ENCODE measurements at regions not wholly inside any gene's neighbourhood (a gene's known extent, or its start where the extent isn't known, plus 50 kb on each side); places are given as distances from the start of the nearest gene placed in this dataset.

DNA sequence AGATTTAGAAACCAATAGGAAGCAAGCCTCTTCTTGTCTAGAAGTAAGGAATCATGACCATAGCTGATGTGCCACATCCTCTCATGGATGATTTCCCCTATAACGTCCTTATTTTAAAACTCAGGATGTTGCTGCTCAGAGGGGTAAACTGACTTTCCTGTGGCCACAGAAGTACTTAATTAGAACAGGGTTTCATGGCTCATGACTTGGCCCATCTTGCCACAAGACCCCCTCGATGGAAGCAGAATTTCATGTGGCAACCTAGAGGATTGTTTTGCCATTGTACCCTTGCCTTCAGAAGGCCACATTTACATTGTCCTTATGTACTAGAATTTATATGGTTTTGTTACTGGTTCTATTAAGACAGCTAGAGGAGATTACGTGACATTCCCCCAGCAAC, 173.5 kb upstream of the PELI2 start:
- H3K4me2 ChIP-seq, result no peak overlapping the region
- no peaks in the 10 kb centered on the region for H3K79me2 ChIP-seq (ENCODE audit: insufficient read depth, low read depth)
- H3K4me3 ChIP-seq (IDR thresholded peaks at IDR 0.05; ENCODE audit: insufficient read depth, low read depth, low read length), result no peak overlapping the region
- H4K20me1 ChIP-seq (ENCODE audit: insufficient read depth), result no peaks in the 10 kb centered on the region
- no peak overlapping the region for H3K9ac ChIP-seq
- no peaks in the 10 kb centered on the region for H3K4me1 ChIP-seq (ENCODE audit: low read depth, poor library complexity, severe bottlenecking)
- H2AFZ ChIP-seq (ENCODE audit: low read depth), result no peak overlapping the region
- H3K27me3 ChIP-seq (ENCODE audit: insufficient read depth, low read depth), result no peaks in the 10 kb centered on the region
- H3K36me3 ChIP-seq (ENCODE audit: insufficient read depth), result no peaks in the 10 kb centered on the region
- no peak overlapping the region for H3K27ac ChIP-seq
- TF ChIP-seq, protein P1, sequence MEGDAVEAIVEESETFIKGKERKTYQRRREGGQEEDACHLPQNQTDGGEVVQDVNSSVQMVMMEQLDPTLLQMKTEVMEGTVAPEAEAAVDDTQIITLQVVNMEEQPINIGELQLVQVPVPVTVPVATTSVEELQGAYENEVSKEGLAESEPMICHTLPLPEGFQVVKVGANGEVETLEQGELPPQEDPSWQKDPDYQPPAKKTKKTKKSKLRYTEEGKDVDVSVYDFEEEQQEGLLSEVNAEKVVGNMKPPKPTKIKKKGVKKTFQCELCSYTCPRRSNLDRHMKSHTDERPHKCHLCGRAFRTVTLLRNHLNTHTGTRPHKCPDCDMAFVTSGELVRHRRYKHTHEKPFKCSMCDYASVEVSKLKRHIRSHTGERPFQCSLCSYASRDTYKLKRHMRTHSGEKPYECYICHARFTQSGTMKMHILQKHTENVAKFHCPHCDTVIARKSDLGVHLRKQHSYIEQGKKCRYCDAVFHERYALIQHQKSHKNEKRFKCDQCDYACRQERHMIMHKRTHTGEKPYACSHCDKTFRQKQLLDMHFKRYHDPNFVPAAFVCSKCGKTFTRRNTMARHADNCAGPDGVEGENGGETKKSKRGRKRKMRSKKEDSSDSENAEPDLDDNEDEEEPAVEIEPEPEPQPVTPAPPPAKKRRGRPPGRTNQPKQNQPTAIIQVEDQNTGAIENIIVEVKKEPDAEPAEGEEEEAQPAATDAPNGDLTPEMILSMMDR (conservative IDR thresholded peaks at IDR 0.05; ENCODE audit: low read depth, low read length), result no peak

DNA sequence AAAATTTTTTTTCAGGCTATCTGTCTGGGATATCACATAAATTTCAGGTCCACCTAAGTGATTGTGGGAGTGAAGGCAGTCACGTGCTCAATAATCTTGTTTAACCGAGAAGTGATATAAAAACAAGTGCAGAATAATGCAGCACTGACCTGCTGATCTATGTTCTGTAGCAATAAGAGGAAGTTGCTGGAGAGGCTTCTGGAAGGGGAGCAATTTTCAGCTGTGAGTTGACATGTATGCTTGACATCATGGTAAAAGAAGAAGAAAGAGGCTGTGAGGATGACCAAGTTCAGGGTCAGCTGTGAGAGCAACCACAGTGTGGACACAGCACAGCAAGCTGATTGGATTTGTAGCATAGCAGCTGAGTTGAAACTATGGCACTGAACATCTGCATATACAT, 172.0 kb upstream of the PELI2 start:
- no peak overlapping the region for H3K27ac ChIP-seq
- no peak overlapping the region for H3K4me3 ChIP-seq (IDR thresholded peaks at IDR 0.05; ENCODE audit: insufficient read depth, low read depth, low read length)
- TF ChIP-seq, protein P1 (conservative IDR thresholded peaks at IDR 0.05; ENCODE audit: low read depth, low read length), result no peak
- no peaks in the 10 kb centered on the region for H3K4me1 ChIP-seq (ENCODE audit: low read depth, poor library complexity, severe bottlenecking)
- H4K20me1 ChIP-seq (ENCODE audit: insufficient read depth), result no peaks in the 10 kb centered on the region
- H3K4me2 ChIP-seq, result no peak overlapping the region
- no peaks in the 10 kb centered on the region for H3K36me3 ChIP-seq (ENCODE audit: insufficient read depth)
- H2AFZ ChIP-seq (ENCODE audit: low read depth), result no peak overlapping the region
- H3K9ac ChIP-seq, result no peak overlapping the region
- no peaks in the 10 kb centered on the region for H3K79me2 ChIP-seq (ENCODE audit: insufficient read depth, low read depth)
- no peaks in the 10 kb centered on the region for H3K27me3 ChIP-seq (ENCODE audit: insufficient read depth, low read depth)

DNA sequence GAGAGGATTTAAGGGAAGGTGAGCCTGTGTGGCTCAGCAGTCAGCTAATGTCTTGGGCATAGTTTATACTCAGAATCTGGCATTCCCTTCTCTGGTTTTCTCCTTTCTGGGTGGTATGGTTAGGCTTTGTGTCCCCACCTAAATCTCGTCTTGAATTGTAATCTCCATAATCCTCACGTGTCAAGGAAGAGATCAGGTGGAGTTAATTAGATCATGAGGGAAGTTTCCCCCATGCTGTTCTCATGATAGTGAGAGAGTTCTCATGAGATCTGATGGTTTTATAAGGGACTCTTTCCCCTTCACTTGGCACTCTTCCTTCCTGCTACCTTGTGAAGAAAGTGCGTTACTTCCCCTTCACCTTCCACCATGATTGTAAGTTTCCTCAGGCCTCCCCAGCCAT, 169.8 kb upstream of the PELI2 start:
- TF ChIP-seq, protein P1 (conservative IDR thresholded peaks at IDR 0.05; ENCODE audit: low read depth, low read length), result no peak

DNA sequence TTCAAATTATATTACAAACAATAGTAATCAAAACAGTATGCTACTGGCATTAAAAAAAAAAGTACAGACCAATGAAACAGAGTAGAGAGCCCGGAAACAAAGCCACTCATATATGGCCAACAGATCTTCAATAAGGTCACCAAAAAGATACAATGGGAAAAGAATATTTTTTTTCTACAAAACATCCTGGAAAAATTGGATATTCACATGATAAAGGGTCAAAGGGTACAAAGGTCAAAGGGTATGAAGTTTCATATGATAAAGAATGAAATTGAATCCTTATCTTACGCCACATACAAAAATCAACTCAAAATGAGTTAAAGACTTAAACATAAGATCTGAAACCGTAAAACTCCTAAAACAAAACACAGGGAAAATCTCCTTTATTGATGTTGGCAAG, 168.5 kb upstream of the PELI2 start:
- no peaks in the 10 kb centered on the region for H3K4me1 ChIP-seq (ENCODE audit: low read depth, poor library complexity, severe bottlenecking)
- H3K79me2 ChIP-seq (ENCODE audit: insufficient read depth, low read depth), result no peaks in the 10 kb centered on the region
- TF ChIP-seq, protein P1 (conservative IDR thresholded peaks at IDR 0.05; ENCODE audit: low read depth, low read length), result no peak
- no peaks in the 10 kb centered on the region for H4K20me1 ChIP-seq (ENCODE audit: insufficient read depth)
- H3K27me3 ChIP-seq (ENCODE audit: insufficient read depth, low read depth), result no peaks in the 10 kb centered on the region
- H3K27ac ChIP-seq, result no peak overlapping the region
- no peak overlapping the region for H2AFZ ChIP-seq (ENCODE audit: low read depth)
- H3K9ac ChIP-seq, result no peak overlapping the region
- no peak overlapping the region for H3K4me3 ChIP-seq (IDR thresholded peaks at IDR 0.05; ENCODE audit: insufficient read depth, low read depth, low read length)
- H3K4me2 ChIP-seq, result no peak overlapping the region
- no peaks in the 10 kb centered on the region for H3K36me3 ChIP-seq (ENCODE audit: insufficient read depth)

More for the DNA sequence above, 169.8 kb upstream of the PELI2 start:
- no peaks in the 10 kb centered on the region for H4K20me1 ChIP-seq (ENCODE audit: insufficient read depth)
- H3K9ac ChIP-seq, result no peak overlapping the region
- no peak overlapping the region for H3K27ac ChIP-seq
- H2AFZ ChIP-seq (ENCODE audit: low read depth), result no peak overlapping the region
- H3K36me3 ChIP-seq (ENCODE audit: insufficient read depth), result no peaks in the 10 kb centered on the region
- H3K4me3 ChIP-seq (IDR thresholded peaks at IDR 0.05; ENCODE audit: insufficient read depth, low read depth, low read length), result no peak overlapping the region
- no peaks in the 10 kb centered on the region for H3K79me2 ChIP-seq (ENCODE audit: insufficient read depth, low read depth)
- H3K27me3 ChIP-seq (ENCODE audit: insufficient read depth, low read depth), result no peaks in the 10 kb centered on the region
- H3K4me2 ChIP-seq, result no peak overlapping the region
- no peaks in the 10 kb centered on the region for H3K4me1 ChIP-seq (ENCODE audit: low read depth, poor library complexity, severe bottlenecking)

Data from KMS-11 (cell line).